Prostate gland (tissue), 2 donors: ENCODE measurements at regions not wholly inside any gene's neighbourhood (a gene's known extent, or its start where the extent isn't known, plus 50 kb on each side); places are given as distances from the start of the nearest gene placed in this dataset.

Experiments
- DNase-seq: peaks from one replicate; pipeline ENCODE4 v3.0.0-alpha.2; 2019; ENCODE audit warnings: low spot score
- H3K27ac ChIP-seq, 2 donors: fragments of 200-600 bp; sonication (generic); 2 replicates each; pipeline ENCODE4 v1.5.1; 2017 to 2019
- H3K27me3 ChIP-seq: fragments of 200-600 bp; sonication (generic); replicated peaks from 2 replicates; pipeline ENCODE4 v1.5.1; 2019; ENCODE audit not compliant: insufficient read depth
- H3K36me3 ChIP-seq, 2 donors: fragments of 200-600 bp; sonication (generic); 1 replicate in 1 of 2; 2 replicates in 1 of 2; pipeline versions ENCODE4 v1.5.1 to v1.8.1; 2017 to 2019
- H3K4me1 ChIP-seq: fragments of 200-600 bp; sonication (generic); replicated peaks from 2 replicates; pipeline ENCODE4 v1.5.1; 2019
- H3K4me3 ChIP-seq, 2 donors: fragments of 200-600 bp; sonication (generic); 2 replicates each; pipeline ENCODE4 v1.5.1; 2017 to 2019
- H3K9me3 ChIP-seq: fragments of 200-600 bp; sonication (generic); 2 replicates; pipeline ENCODE4 v1.5.1; 2017
- CTCF ChIP-seq, 4 experiments: fragments of 200-600 bp in 2 of 4; fragments of 450-650 bp in 2 of 4; sonication (generic) in 2 of 4; IDR thresholded peaks; 1 replicate in 3 of 4; 2 replicates in 1 of 4; pipeline ENCODE4 v1.5.1; 2016 to 2019; ENCODE audit warnings: antibody characterized with exemption in 4 of 4, mild to moderate bottlenecking in 2 of 4, moderate library complexity in 2 of 4
- POLR2A ChIP-seq: fragments of 450-650 bp; IDR thresholded peaks from one replicate; pipeline ENCODE4 v1.6.1; 2016; ENCODE audit warnings: antibody characterized with exemption, mild to moderate bottlenecking
- POLR2AphosphoS5 ChIP-seq: sonication (generic); formaldehyde crosslinking; IDR thresholded peaks from one replicate; pipeline ENCODE4 v1.6.1; 2017; ENCODE audit warnings: antibody characterized with exemption
- WGBS: methylation state at CpG from one replicate; pipeline ENCODE4 v1.1.5; 2018; 5-methylcytosine and 5-hydroxymethylcytosine counted together
- intact Hi-C: fragments of 100-400 bp; cut with DNase I; formaldehyde crosslinking; loops from one replicate; pipeline ENCODE4 v1.14.2; 2022

GRCh38 chr7:106768324-106768751, 96.7 kb upstream of the PIK3CG start:
- Histone ChIP-seq H3K27ac (no peak overlapping the region), H3K4me1 (no peaks in the 10 kb centered on the region), H3K9me3 (no peaks in the 10 kb centered on the region), H3K4me3 (no peak overlapping the region), H3K36me3 (no peaks in the 10 kb centered on the region), H3K27me3 (no peaks in the 10 kb centered on the region)
- 84% methylated on average over 4 of the region's 4 CpGs for WGBS
- TF ChIP-seq CTCF (IDR thresholded peaks at IDR 0.05) (no peak), POLR2AphosphoS5 (no peak), POLR2A (no peak)
- intact Hi-C loops, result no loop called here
- no peak for DNase-seq

- no peak for DNase-seq
- Histone ChIP-seq H3K4me1 (no peaks in the 10 kb centered on the region), H3K4me3 (no peak overlapping the region), H3K36me3 (no peaks in the 10 kb centered on the region), H3K27me3 (no peaks in the 10 kb centered on the region), H3K9me3 (no peaks in the 10 kb centered on the region), H3K27ac (no peak overlapping the region)
- WGBS, result 55% methylated on average over 2 of the region's 2 CpGs
- intact Hi-C loops, result no loop called here
- TF ChIP-seq CTCF (IDR thresholded peaks at IDR 0.05) (no peak), POLR2A (no peak), POLR2AphosphoS5 (no peak)
Observed at GRCh38 chr7:106770191-106770590, 94.9 kb upstream of the PIK3CG start.

GRCh38 chr7:106772655-106773108, 92.4 kb upstream of the PIK3CG start:
- 74% methylated on average over 3 of the region's 3 CpGs for WGBS
- DNase-seq, result no peak
- H3K36me3 ChIP-seq, result no peaks in the 10 kb centered on the region
- no peaks in the 10 kb centered on the region for H3K27me3 ChIP-seq
- H3K9me3 ChIP-seq, result no peaks in the 10 kb centered on the region
- H3K4me1 ChIP-seq, result no peaks in the 10 kb centered on the region
- H3K27ac ChIP-seq, result no peak overlapping the region
- intact Hi-C loops, result no loop called here
- H3K4me3 ChIP-seq, result no peak overlapping the region
- TF ChIP-seq CTCF (IDR thresholded peaks at IDR 0.05) (no peak), POLR2AphosphoS5 (no peak), POLR2A (no peak)

- no peak for TF ChIP-seq POLR2AphosphoS5
- Histone ChIP-seq H3K9me3 (no peaks in the 10 kb centered on the region), H3K4me3 (no peak overlapping the region), H3K36me3 (no peaks in the 10 kb centered on the region), H3K27ac (no peak overlapping the region), H3K4me1 (no peaks in the 10 kb centered on the region), H3K27me3 (no peaks in the 10 kb centered on the region)
- intact Hi-C loops, result no loop called here
- no peak for DNase-seq
- WGBS, result 94% methylated on average over 1 of the region's 1 CpG
Observed at GRCh38 chr7:106773228-106773627, 91.9 kb upstream of the PIK3CG start.

GRCh38 chr7:106773721-106774120, 91.4 kb upstream of the PIK3CG start:
- intact Hi-C loops, result no loop called here
- Histone ChIP-seq H3K4me3 (no peak overlapping the region), H3K27me3 (no peaks in the 10 kb centered on the region), H3K27ac (no peak overlapping the region), H3K4me1 (no peaks in the 10 kb centered on the region), H3K36me3 (no peaks in the 10 kb centered on the region), H3K9me3 (no peaks in the 10 kb centered on the region)
- DNase-seq, result no peak
- no peak for TF ChIP-seq POLR2A
- no peak for TF ChIP-seq CTCF (IDR thresholded peaks at IDR 0.05)
- TF ChIP-seq POLR2AphosphoS5, result no peak
- 100% methylated on average over 2 of the region's 2 CpGs for WGBS
